ENCODE measurements at regions not wholly inside any gene's neighbourhood (a gene's known extent, or its start where the extent isn't known, plus 50 kb on each side); places are given as distances from the start of the nearest gene placed in this dataset.
A peak's percentile ranks its signal among the peaks of the same experiment; 100 is the strongest.

DNA sequence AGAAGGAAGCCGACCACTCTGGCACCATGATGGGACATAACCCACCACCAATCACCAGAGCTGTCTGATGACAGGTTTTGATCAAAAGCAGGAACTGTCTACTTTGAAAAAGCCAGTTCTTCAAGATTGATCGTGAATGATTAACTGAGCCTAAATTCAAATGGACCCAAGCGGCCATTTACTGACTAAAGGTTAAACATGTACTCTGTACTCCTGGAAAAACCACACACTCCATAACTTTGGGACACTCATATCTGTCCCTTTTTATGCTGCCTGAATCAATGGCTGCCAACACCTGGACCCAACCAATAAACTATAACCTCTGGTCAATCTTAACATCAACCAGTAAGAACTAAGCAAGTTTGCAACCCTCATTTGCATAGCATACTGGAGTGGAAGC lies 206.6 kb downstream of the URB2 start:
- H3K4me3 ChIP-seq (ENCODE audit: low read depth in 1 of 2, low read length in 2 of 2), result no peak overlapping the region
- no peaks in the 10 kb centered on the region for H3K9me3 ChIP-seq (ENCODE audit: control insufficient read depth in 2 of 2, insufficient read depth in 1 of 2, low read depth in 1 of 2, low read length in 1 of 2)
- H3K4me1 ChIP-seq (ENCODE audit: control insufficient read depth in 2 of 2, insufficient read depth in 2 of 2, low read length in 1 of 2), result no peaks in the 10 kb centered on the region
- WGBS, 2 donors, result 81 to 95% methylated on average over 3 of the region's 3 CpGs
- no peak overlapping the region for H3K27ac ChIP-seq (ENCODE audit: low read depth in 2 of 2, low read length in 1 of 2)
- no peaks in the 10 kb centered on the region for H3K27me3 ChIP-seq (ENCODE audit: control insufficient read depth in 1 of 2, insufficient read depth in 2 of 2, low read length in 2 of 2)
- H3K36me3 ChIP-seq (ENCODE audit: control insufficient read depth in 2 of 2, insufficient read depth in 2 of 2, low read length in 1 of 2), result no peaks in the 10 kb centered on the region

- no peaks in the 10 kb centered on the region for H3K4me1 ChIP-seq (ENCODE audit: control insufficient read depth in 2 of 2, insufficient read depth in 2 of 2, low read length in 1 of 2)
- no peaks in the 10 kb centered on the region for H3K36me3 ChIP-seq (ENCODE audit: control insufficient read depth in 2 of 2, insufficient read depth in 2 of 2, low read length in 1 of 2)
- H3K27ac ChIP-seq (ENCODE audit: low read depth in 2 of 2, low read length in 1 of 2), result no peak overlapping the region
- no peak overlapping the region for H3K4me3 ChIP-seq (ENCODE audit: low read depth in 1 of 2, low read length in 2 of 2)
- WGBS, 2 donors, result 91 to 92% methylated on average over 6 of the region's 6 CpGs
- H3K27me3 ChIP-seq (ENCODE audit: control insufficient read depth in 1 of 2, insufficient read depth in 2 of 2, low read length in 2 of 2), result no peaks in the 10 kb centered on the region
- no peaks in the 10 kb centered on the region for H3K9me3 ChIP-seq (ENCODE audit: control insufficient read depth in 2 of 2, insufficient read depth in 1 of 2, low read depth in 1 of 2, low read length in 1 of 2)
Measured at GRCh38 chr1:229834230-229834629, 208.2 kb downstream of the URB2 start.

- Histone ChIP-seq H3K4me1 (ENCODE audit: control insufficient read depth in 2 of 2, insufficient read depth in 2 of 2, low read length in 1 of 2) (no peaks in the 10 kb centered on the region), H3K27ac (ENCODE audit: low read depth in 2 of 2, low read length in 1 of 2) (no peak overlapping the region), H3K9me3 (ENCODE audit: control insufficient read depth in 2 of 2, insufficient read depth in 1 of 2, low read depth in 1 of 2, low read length in 1 of 2) (no peaks in the 10 kb centered on the region), H3K4me3 (ENCODE audit: low read depth in 1 of 2, low read length in 2 of 2) (no peak overlapping the region), H3K27me3 (ENCODE audit: control insufficient read depth in 1 of 2, insufficient read depth in 2 of 2, low read length in 2 of 2) (no peaks in the 10 kb centered on the region), H3K36me3 (ENCODE audit: control insufficient read depth in 2 of 2, insufficient read depth in 2 of 2, low read length in 1 of 2) (no peaks in the 10 kb centered on the region)
- WGBS, 2 donors, result 62 to 68% methylated on average over 5 of the region's 5 CpGs
Measured at GRCh38 chr1:229835226-229835625, 209.2 kb downstream of the URB2 start.

DNA sequence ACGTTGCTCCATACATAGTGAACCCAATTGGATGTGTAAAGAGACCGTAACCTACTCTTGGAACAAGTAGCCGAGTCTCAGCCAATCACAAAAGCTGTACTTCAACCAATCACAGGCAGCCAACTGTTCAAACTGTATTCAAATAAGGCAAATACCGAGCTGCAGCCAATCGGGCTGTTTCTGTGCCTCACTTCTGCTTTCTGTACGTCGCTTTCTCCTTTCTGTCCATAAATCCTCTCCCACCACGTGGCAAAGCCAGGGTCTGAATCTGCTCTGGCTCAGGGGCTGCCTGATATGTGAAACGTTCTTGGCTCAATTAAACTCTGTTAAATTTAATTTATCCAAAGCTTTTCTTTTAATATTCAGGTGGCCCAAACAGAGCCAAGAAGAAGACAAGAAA lies 210.3 kb downstream of the URB2 start:
- Histone ChIP-seq H3K36me3 (ENCODE audit: control insufficient read depth in 2 of 2, insufficient read depth in 2 of 2, low read length in 1 of 2) (no peaks in the 10 kb centered on the region), H3K27ac (ENCODE audit: low read depth in 2 of 2, low read length in 1 of 2) (no peak overlapping the region), H3K9me3 (ENCODE audit: control insufficient read depth in 2 of 2, insufficient read depth in 1 of 2, low read depth in 1 of 2, low read length in 1 of 2) (no peaks in the 10 kb centered on the region), H3K4me3 (ENCODE audit: low read depth in 1 of 2, low read length in 2 of 2) (no peak overlapping the region), H3K27me3 (ENCODE audit: control insufficient read depth in 1 of 2, insufficient read depth in 2 of 2, low read length in 2 of 2) (no peaks in the 10 kb centered on the region), H3K4me1 (ENCODE audit: control insufficient read depth in 2 of 2, insufficient read depth in 2 of 2, low read length in 1 of 2) (no peaks in the 10 kb centered on the region)
- WGBS, 2 donors, result 69 to 78% methylated on average over 9 of the region's 9 CpGs

- Histone ChIP-seq H3K27me3 (ENCODE audit: control insufficient read depth in 1 of 2, insufficient read depth in 2 of 2, low read length in 2 of 2) (no peaks in the 10 kb centered on the region), H3K36me3 (ENCODE audit: control insufficient read depth in 2 of 2, insufficient read depth in 2 of 2, low read length in 1 of 2) (no peaks in the 10 kb centered on the region), H3K9me3 (ENCODE audit: control insufficient read depth in 2 of 2, insufficient read depth in 1 of 2, low read depth in 1 of 2, low read length in 1 of 2) (no peaks in the 10 kb centered on the region), H3K4me1 (ENCODE audit: control insufficient read depth in 2 of 2, insufficient read depth in 2 of 2, low read length in 1 of 2) (no peaks in the 10 kb centered on the region), H3K4me3 (ENCODE audit: low read depth in 1 of 2, low read length in 2 of 2) (no peak overlapping the region), H3K27ac (ENCODE audit: low read depth in 2 of 2, low read length in 1 of 2) (no peak overlapping the region)
- 52 to 64% methylated on average over 7 of the region's 7 CpGs for WGBS, 2 donors
Measured at GRCh38 chr1:229838204-229838603, 212.2 kb downstream of the URB2 start.

GRCh38 chr1:229839800-229840199 lies 213.8 kb downstream of the URB2 start:
- Histone ChIP-seq H3K36me3 (ENCODE audit: control insufficient read depth in 2 of 2, insufficient read depth in 2 of 2, low read length in 1 of 2) (no peaks in the 10 kb centered on the region), H3K27me3 (ENCODE audit: control insufficient read depth in 1 of 2, insufficient read depth in 2 of 2, low read length in 2 of 2) (no peaks in the 10 kb centered on the region), H3K9me3 (ENCODE audit: control insufficient read depth in 2 of 2, insufficient read depth in 1 of 2, low read depth in 1 of 2, low read length in 1 of 2) (no peaks in the 10 kb centered on the region), H3K4me1 (ENCODE audit: control insufficient read depth in 2 of 2, insufficient read depth in 2 of 2, low read length in 1 of 2) (peaks cover 2 to 6% of the 10 kb centered on the region in 2 donors), H3K4me3 (ENCODE audit: low read depth in 1 of 2, low read length in 2 of 2) (no peak overlapping the region), H3K27ac (ENCODE audit: low read depth in 2 of 2, low read length in 1 of 2) (no peak overlapping the region)
- WGBS, 2 donors, result 63 to 67% methylated on average over 3 of the region's 3 CpGs

DNA sequence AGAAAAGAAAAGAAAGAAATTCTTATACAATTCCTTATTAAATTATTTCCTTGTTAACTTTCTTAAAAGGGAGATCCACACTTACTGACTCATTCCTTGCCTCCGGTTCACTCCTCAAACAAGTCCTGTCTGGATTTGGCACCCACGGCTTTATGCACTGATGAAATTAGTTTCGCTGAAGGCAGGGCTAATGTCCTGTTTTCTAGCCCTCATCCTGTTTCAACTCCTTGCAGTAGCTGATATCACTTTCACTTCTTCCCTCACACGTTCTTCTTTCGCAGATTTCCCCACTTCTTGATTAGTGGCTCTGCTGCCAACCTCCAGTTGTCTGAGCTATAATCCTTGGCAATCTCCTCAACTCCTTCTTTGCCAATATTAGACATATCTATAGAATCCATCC lies 215.2 kb downstream of the URB2 start:
- WGBS, 2 donors, result 36 to 49% methylated on average over 5 of the region's 5 CpGs

GRCh38 chr1:229842302-229843255 lies 216.5 kb downstream of the URB2 start:
- Histone ChIP-seq H3K27me3 (ENCODE audit: control insufficient read depth in 1 of 2, insufficient read depth in 2 of 2, low read length in 2 of 2) (no peaks in the 10 kb centered on the region), H3K4me1 (ENCODE audit: control insufficient read depth in 2 of 2, insufficient read depth in 2 of 2, low read length in 1 of 2) (peaks cover 2 to 6% of the 10 kb centered on the region in 2 donors), H3K4me3 (ENCODE audit: low read depth in 1 of 2, low read length in 2 of 2) (no peak overlapping the region), H3K36me3 (ENCODE audit: control insufficient read depth in 2 of 2, insufficient read depth in 2 of 2, low read length in 1 of 2) (no peaks in the 10 kb centered on the region), H3K27ac (ENCODE audit: low read depth in 2 of 2, low read length in 1 of 2) (no peak overlapping the region), H3K9me3 (ENCODE audit: control insufficient read depth in 2 of 2, insufficient read depth in 1 of 2, low read depth in 1 of 2, low read length in 1 of 2) (no peaks in the 10 kb centered on the region)
- 75 to 88% methylated on average over 10 of the region's 10 CpGs for WGBS, 2 donors

More for the DNA sequence above, 215.2 kb downstream of the URB2 start:
- peak overlapping the region; percentile 6 to 40 for H3K27ac ChIP-seq (ENCODE audit: low read depth in 2 of 2, low read length in 1 of 2)
- peaks cover 2 to 6% of the 10 kb centered on the region in 2 donors for H3K4me1 ChIP-seq (ENCODE audit: control insufficient read depth in 2 of 2, insufficient read depth in 2 of 2, low read length in 1 of 2)
- H3K4me3 ChIP-seq (ENCODE audit: low read depth in 1 of 2, low read length in 2 of 2), result no peak overlapping the region
- no peaks in the 10 kb centered on the region for H3K27me3 ChIP-seq (ENCODE audit: control insufficient read depth in 1 of 2, insufficient read depth in 2 of 2, low read length in 2 of 2)
- H3K36me3 ChIP-seq (ENCODE audit: control insufficient read depth in 2 of 2, insufficient read depth in 2 of 2, low read length in 1 of 2), result no peaks in the 10 kb centered on the region
- no peaks in the 10 kb centered on the region for H3K9me3 ChIP-seq (ENCODE audit: control insufficient read depth in 2 of 2, insufficient read depth in 1 of 2, low read depth in 1 of 2, low read length in 1 of 2)

- 42 to 51% methylated on average over 3 of the region's 3 CpGs for WGBS, 2 donors
- Histone ChIP-seq H3K27me3 (ENCODE audit: control insufficient read depth in 1 of 2, insufficient read depth in 2 of 2, low read length in 2 of 2) (no peaks in the 10 kb centered on the region), H3K9me3 (ENCODE audit: control insufficient read depth in 2 of 2, insufficient read depth in 1 of 2, low read depth in 1 of 2, low read length in 1 of 2) (no peaks in the 10 kb centered on the region), H3K36me3 (ENCODE audit: control insufficient read depth in 2 of 2, insufficient read depth in 2 of 2, low read length in 1 of 2) (no peaks in the 10 kb centered on the region), H3K4me3 (ENCODE audit: low read depth in 1 of 2, low read length in 2 of 2) (no peak overlapping the region), H3K4me1 (ENCODE audit: control insufficient read depth in 2 of 2, insufficient read depth in 2 of 2, low read length in 1 of 2) (peaks cover 2 to 6% of the 10 kb centered on the region in 2 donors), H3K27ac (ENCODE audit: low read depth in 2 of 2, low read length in 1 of 2) (peak overlapping the region; percentile 1 to 16)
Measured at GRCh38 chr1:229843627-229844238, 217.7 kb downstream of the URB2 start.

All from esophagus (tissue), 2 donors.